ENCODE measurements at regions not wholly inside any gene's neighbourhood (a gene's known extent, or its start where the extent isn't known, plus 50 kb on each side); places are given as distances from the start of the nearest gene placed in this dataset.

DNA sequence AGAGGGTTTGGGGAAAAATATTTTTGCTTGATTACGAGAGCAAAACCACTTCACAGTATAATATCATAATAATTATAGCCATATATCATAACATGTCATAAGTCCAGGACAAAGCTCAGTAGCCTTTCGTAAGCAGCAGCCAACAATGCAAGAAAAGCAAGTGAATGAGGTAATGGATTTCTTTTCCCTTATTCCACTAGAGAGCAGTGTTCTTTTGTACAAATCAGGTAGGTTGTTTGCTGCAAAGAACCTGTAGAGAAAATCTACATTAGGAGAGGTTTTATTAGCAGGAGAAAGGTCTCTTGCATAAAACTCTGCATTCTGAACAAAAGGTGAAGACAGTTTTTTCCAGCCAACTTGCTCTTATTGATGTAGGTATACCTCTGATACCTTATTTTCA, 1033.4 kb downstream of the TLE4 start:
- TF ChIP-seq ZNF674 (CRISPR knock-in tag; IDR thresholded peaks at IDR 0.05; ENCODE audit: low read depth) (no peak), HMG20B (CRISPR knock-in tag; conservative IDR thresholded peaks at IDR 0.05) (no peak)
